Right lobe of liver (tissue), 4 donors: ENCODE measurements at regions not wholly inside any gene's neighbourhood (a gene's known extent, or its start where the extent isn't known, plus 50 kb on each side); places are given as distances from the start of the nearest gene placed in this dataset.

ENCODE experiments used
- CTCF ChIP-seq, 4 donors: fragments of 200-600 bp in 3 of 4; fragments of 450-650 bp in 1 of 4; IDR thresholded peaks; one replicate each; pipeline versions ENCODE4 v1.5.1 to v1.8.0; 2016 to 2022; ENCODE audit warnings: antibody characterized with exemption in 4 of 4, mild to moderate bottlenecking in 2 of 4
- POLR2A ChIP-seq: fragments of 450-650 bp; IDR thresholded peaks from one replicate; pipeline ENCODE4 v1.6.1; 2017; ENCODE audit warnings: antibody characterized with exemption, mild to moderate bottlenecking
- donor health status: DM: no; HTN: no; CAD: no.
- donor health status: DM: no; HTN: no; CAD: no.
- donor health status: DM: no; HTN: yes; CAD: no.

GRCh38 chr20:58136149-58136484 lies 92.3 kb downstream of the ANKRD60 start:
- no peak for TF ChIP-seq CTCF (IDR thresholded peaks at IDR 0.05)
- no peak for TF ChIP-seq POLR2A
